ENCODE measurements at regions not wholly inside any gene's neighbourhood (a gene's known extent, or its start where the extent isn't known, plus 50 kb on each side); places are given as distances from the start of the nearest gene placed in this dataset.

GRCh38 chr14:88064841-88065240 lies 59.9 kb downstream of the GPR65 start:
- TF ChIP-seq CTCF (IDR thresholded peaks at IDR 0.05; ENCODE audit: low read depth, low read length) (no peak), MYC (IDR thresholded peaks at IDR 0.05; ENCODE audit: low read depth, low read length) (no peak)
- no peak for DNase-seq (ENCODE audit: low read depth)
- H3K4me3 ChIP-seq (ENCODE audit: low read depth, low read length): no peak overlapping the region

GRCh38 chr14:88069677-88070076 lies 64.7 kb downstream of the GPR65 start:
- TF ChIP-seq MAX (IDR thresholded peaks at IDR 0.05; ENCODE audit: low read depth, low read length): no peak
- no peak for TF ChIP-seq CTCF (IDR thresholded peaks at IDR 0.05; ENCODE audit: low read depth, low read length)
- TF ChIP-seq POLR2A (IDR thresholded peaks at IDR 0.05; ENCODE audit: extremely low read depth, insufficient read length): no peak
- no peak for TF ChIP-seq MYC (IDR thresholded peaks at IDR 0.05; ENCODE audit: low read depth, low read length)
- peak; percentile 36 for DNase-seq (ENCODE audit: low read depth)
- H3K4me3 ChIP-seq (ENCODE audit: low read depth, low read length): no peak overlapping the region

- no peak for DNase-seq (ENCODE audit: low read depth)
- TF ChIP-seq POLR2A (IDR thresholded peaks at IDR 0.05; ENCODE audit: extremely low read depth, insufficient read length) (no peak), CTCF (IDR thresholded peaks at IDR 0.05; ENCODE audit: low read depth, low read length) (no peak), MAX (IDR thresholded peaks at IDR 0.05; ENCODE audit: low read depth, low read length) (no peak), MYC (IDR thresholded peaks at IDR 0.05; ENCODE audit: low read depth, low read length) (no peak)
- H3K4me3 ChIP-seq (ENCODE audit: low read depth, low read length): no peak overlapping the region
These were observed 70.5 kb downstream of the GPR65 start for GRCh38 chr14:88075269-88075981.

GRCh38 chr14:88078525-88078924 lies 73.6 kb downstream of the GPR65 start:
- no peak overlapping the region for H3K4me3 ChIP-seq (ENCODE audit: low read depth, low read length)
- no peak for DNase-seq (ENCODE audit: low read depth)
- TF ChIP-seq CTCF (IDR thresholded peaks at IDR 0.05; ENCODE audit: low read depth, low read length): no peak
- no peak for TF ChIP-seq MYC (IDR thresholded peaks at IDR 0.05; ENCODE audit: low read depth, low read length)
- TF ChIP-seq MAX (IDR thresholded peaks at IDR 0.05; ENCODE audit: low read depth, low read length): no peak
- TF ChIP-seq POLR2A (IDR thresholded peaks at IDR 0.05; ENCODE audit: extremely low read depth, insufficient read length): no peak

GRCh38 chr14:88079624-88080023 lies 74.7 kb downstream of the GPR65 start:
- no peak overlapping the region for H3K4me3 ChIP-seq (ENCODE audit: low read depth, low read length)
- no peak for DNase-seq (ENCODE audit: low read depth)
- TF ChIP-seq MAX (IDR thresholded peaks at IDR 0.05; ENCODE audit: low read depth, low read length) (no peak), MYC (IDR thresholded peaks at IDR 0.05; ENCODE audit: low read depth, low read length) (no peak), CTCF (IDR thresholded peaks at IDR 0.05; ENCODE audit: low read depth, low read length) (no peak), POLR2A (IDR thresholded peaks at IDR 0.05; ENCODE audit: extremely low read depth, insufficient read length) (no peak)

- H3K4me3 ChIP-seq (ENCODE audit: low read depth, low read length): no peak overlapping the region
- no peak for DNase-seq (ENCODE audit: low read depth)
- TF ChIP-seq MAX (IDR thresholded peaks at IDR 0.05; ENCODE audit: low read depth, low read length) (no peak), MYC (IDR thresholded peaks at IDR 0.05; ENCODE audit: low read depth, low read length) (no peak), POLR2A (IDR thresholded peaks at IDR 0.05; ENCODE audit: extremely low read depth, insufficient read length) (no peak), CTCF (IDR thresholded peaks at IDR 0.05; ENCODE audit: low read depth, low read length) (no peak)
These were observed 80.8 kb downstream of the GPR65 start for GRCh38 chr14:88085736-88086135.

Data from NB4 (cell line).